ENCODE measurements at regions not wholly inside any gene's neighbourhood (a gene's known extent, or its start where the extent isn't known, plus 50 kb on each side); places are given as distances from the start of the nearest gene placed in this dataset.

GRCh38 chr13:26872525-26873385, 112.2 kb upstream of the GPR12 start:
- Histone ChIP-seq H3K9me3 (ENCODE audit: control insufficient read depth, low read depth, low read length) (peaks cover 5% of the 10 kb centered on the region), H3K14ac (ENCODE audit: insufficient read depth, low read length) (no peak overlapping the region), H2BK20ac (ENCODE audit: low read depth, low read length, poor library complexity, severe bottlenecking) (no peak overlapping the region), H2AFZ (ENCODE audit: low read length) (no peak overlapping the region), H3T11ph (ENCODE audit: low read length) (no peak overlapping the region), H3K27ac (ENCODE audit: insufficient read length, low read depth, low read length) (no peak overlapping the region), H4K8ac (replicated peaks; ENCODE audit: insufficient read length, low read depth, low read length) (no peak overlapping the region), H4K5ac (ENCODE audit: insufficient read length, low read depth, low read length) (no peak overlapping the region), H3K79me1 (ENCODE audit: insufficient read depth, low read depth, low read length, poor library complexity, severe bottlenecking) (no peaks in the 10 kb centered on the region), H3K27me3 (ENCODE audit: insufficient read depth, low read length) (no peaks in the 10 kb centered on the region), H3K4ac (ENCODE audit: low read depth, low read length) (no peak overlapping the region), H4K20me1 (ENCODE audit: control insufficient read depth, insufficient read depth, insufficient read length) (no peaks in the 10 kb centered on the region), H2BK5ac (ENCODE audit: insufficient read length, low read length) (no peak overlapping the region), H2BK120ac (ENCODE audit: low read depth, low read length, poor library complexity, severe bottlenecking) (no peak overlapping the region), H3K9ac (ENCODE audit: extremely low read depth, insufficient read length, low read length) (no peak overlapping the region), H3K18ac (ENCODE audit: insufficient read length, low read depth, low read length) (no peak overlapping the region), H3K4me2 (ENCODE audit: insufficient read depth, insufficient read length, low read length) (no peak overlapping the region), H3K56ac (ENCODE audit: insufficient read length, low read depth, low read length) (no peak overlapping the region), H2BK12ac (ENCODE audit: insufficient read length, low read depth, low read length) (no peak overlapping the region), H3K4me1 (ENCODE audit: insufficient read depth, low read length) (no peaks in the 10 kb centered on the region; the same call in 1 of the 2 replicates), H2AK5ac (ENCODE audit: insufficient read length, low read length) (no peak overlapping the region), H3K23me2 (ENCODE audit: insufficient read length, low read depth, low read length, poor library complexity, severe bottlenecking) (no peaks in the 10 kb centered on the region), H3K23ac (ENCODE audit: insufficient read length, low read depth, low read length) (no peak overlapping the region), H2BK15ac (ENCODE audit: low read depth, low read length) (no peak overlapping the region), H4K91ac (ENCODE audit: insufficient read length, low read depth, low read length) (no peak overlapping the region), H3K79me2 (ENCODE audit: insufficient read depth, low read length) (no peaks in the 10 kb centered on the region)
- no peak overlapping the region for H3K27ac Mint-ChIP-seq
- no peak overlapping the region for H3K4me3 Mint-ChIP-seq
- WGBS (ENCODE audit: extremely low coverage, insufficient read length, low lambda C conversion rate): no CpG with 5 or more reads among the region's 28 CpGs
- peaks cover 23 to 28% of the 10 kb centered on the region in 2 experiments for H3K4me1 Mint-ChIP-seq
- peaks cover 21 to 27% of the 10 kb centered on the region in 2 experiments for H3K9me3 Mint-ChIP-seq
- H3K36me3 Mint-ChIP-seq (ENCODE audit: insufficient read depth in 1 of 3, low read depth in 3 of 3): peaks cover 8 to 25% (median 17%) of the 10 kb centered on the region in 3 experiments
- peak; percentile 96 for TF ChIP-seq CTCF (conservative IDR thresholded peaks at IDR 0.05)
- peaks cover 5% of the 10 kb centered on the region for H3K27me3 Mint-ChIP-seq (ENCODE audit: low read depth)
- peak; percentile 81 for DNase-seq
